Calu3 (cell line): ENCODE measurements at regions not wholly inside any gene's neighbourhood (a gene's known extent, or its start where the extent isn't known, plus 50 kb on each side); places are given as distances from the start of the nearest gene placed in this dataset.
"Not testable (repeated sequence)": the region's sequence is repeated elsewhere in the genome, so short reads cannot be mapped to it uniquely, and the experiment has no call there.

Experiments used
- BruUV-seq: library from RNA; stranded (reverse); fragments of 400-500 nt; replicated peaks from 2 replicates; lab custom pipeline; 2021; lab: Mats Ljungman, UMichigan
- CTCF ChIA-PET: fragments of 300-600 bp; sonication (Branson Sonifier 250); formaldehyde crosslinking; loops from one replicate; lab custom pipeline; 2022; ENCODE audit warnings: antibody characterized with exemption; lab: Charles Lee
- DNase-seq: peaks from one replicate; pipeline ENCODE4 v3.0.0; 2022
- H3K27ac Mint-ChIP-seq: one replicate; pipeline ENCODE4 v1.8.0; 2022; ENCODE audit warnings: mixed read lengths; ENCODE audit not compliant: unreplicated experiment
- H3K27me3 Mint-ChIP-seq: one replicate; pipeline ENCODE4 v1.8.0; 2022; ENCODE audit warnings: mixed read lengths; ENCODE audit not compliant: unreplicated experiment
- H3K36me3 Mint-ChIP-seq: one replicate; pipeline ENCODE4 v1.8.0; 2022; ENCODE audit warnings: mild to moderate bottlenecking, moderate library complexity, mixed read lengths; ENCODE audit not compliant: insufficient read depth, unreplicated experiment
- H3K4me1 Mint-ChIP-seq: one replicate; pipeline ENCODE4 v1.8.0; 2022; ENCODE audit warnings: mild to moderate bottlenecking, low read depth, mixed read lengths; ENCODE audit not compliant: unreplicated experiment
- H3K4me3 Mint-ChIP-seq: one replicate; pipeline ENCODE4 v1.8.0; 2022; ENCODE audit warnings: mild to moderate bottlenecking, low read depth, moderate library complexity, mixed read lengths; ENCODE audit not compliant: unreplicated experiment
- H3K9me3 Mint-ChIP-seq: one replicate; pipeline ENCODE4 v1.8.0; 2022; ENCODE audit warnings: low read depth, mixed read lengths; ENCODE audit not compliant: unreplicated experiment
- CTCF ChIP-seq: fragments of 200-600 bp; IDR thresholded peaks from one replicate; pipeline ENCODE4 v1.8.0; 2022; ENCODE audit warnings: antibody characterized with exemption; ENCODE audit not compliant: unreplicated experiment
- intact Hi-C: fragments of 100-400 bp; cut with micrococcal nuclease; formaldehyde crosslinking; loops from one replicate; pipeline ENCODE4 v1.10.0; 2022; ENCODE audit not compliant: unreplicated experiment

DNA sequence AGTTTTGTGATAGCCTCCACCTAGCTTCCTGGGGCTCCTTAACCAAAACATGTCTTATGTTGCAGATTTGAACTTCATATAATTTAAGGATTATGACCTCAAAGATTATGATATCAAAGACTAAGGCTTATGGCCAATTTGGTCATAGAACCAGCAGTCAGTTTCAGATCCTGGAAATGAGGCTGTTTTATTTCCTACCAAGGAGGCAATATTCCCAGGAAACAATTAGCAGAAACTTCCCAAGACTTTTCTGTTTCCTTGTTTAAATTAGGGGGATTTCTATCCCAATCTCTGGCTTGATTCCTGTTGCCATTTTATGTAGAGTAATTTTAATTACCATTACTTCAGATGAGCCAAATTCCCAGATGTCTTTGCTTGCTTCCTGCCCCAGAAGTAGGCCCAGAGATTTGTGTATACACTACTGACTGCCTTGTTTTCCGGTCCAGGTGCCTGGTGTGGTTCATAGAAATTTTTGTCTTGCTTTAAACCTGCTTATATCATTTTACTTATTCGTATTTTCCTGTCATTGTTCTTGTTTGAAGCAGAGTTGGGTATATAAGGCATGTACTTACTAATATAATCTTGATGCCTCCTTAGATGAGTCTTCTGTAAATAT, 119.2 kb upstream of the TMEM170B start:
- H3K4me1 Mint-ChIP-seq, result peaks cover 5% of the 10 kb centered on the region
- peaks cover 8% of the 10 kb centered on the region for H3K36me3 Mint-ChIP-seq
- no TSS peak for BruUV-seq
- H3K4me3 Mint-ChIP-seq, result no peak overlapping the region
- no peaks in the 10 kb centered on the region for H3K9me3 Mint-ChIP-seq
- CTCF ChIA-PET, result no interaction called here
- no peak for DNase-seq
- intact Hi-C loops, result no loop called here
- no peaks in the 10 kb centered on the region for H3K27me3 Mint-ChIP-seq
- no peak overlapping the region for H3K27ac Mint-ChIP-seq
- TF ChIP-seq CTCF, result no peak

GRCh38 chr6:11416936-11417576, 120.5 kb upstream of the TMEM170B start:
- DNase-seq, result no peak
- peaks cover 5% of the 10 kb centered on the region for H3K4me1 Mint-ChIP-seq
- peaks cover 8% of the 10 kb centered on the region for H3K36me3 Mint-ChIP-seq
- no peak overlapping the region for H3K27ac Mint-ChIP-seq
- intact Hi-C loops, result no loop called here
- no TSS peak for BruUV-seq
- no peaks in the 10 kb centered on the region for H3K9me3 Mint-ChIP-seq
- no peaks in the 10 kb centered on the region for H3K27me3 Mint-ChIP-seq
- H3K4me3 Mint-ChIP-seq, result no peak overlapping the region
- no peak for TF ChIP-seq CTCF
- CTCF ChIA-PET, result no interaction called here

GRCh38 chr6:11416099-11416935, 121.2 kb upstream of the TMEM170B start:
- H3K4me1 Mint-ChIP-seq, DNase-seq, H3K36me3 Mint-ChIP-seq, CTCF ChIA-PET, H3K4me3 Mint-ChIP-seq, intact Hi-C loops, H3K27me3 Mint-ChIP-seq, H3K9me3 Mint-ChIP-seq, BruUV-seq: not testable (repeated sequence)
- H3K27ac Mint-ChIP-seq, result peak overlapping the region; percentile 47

DNA sequence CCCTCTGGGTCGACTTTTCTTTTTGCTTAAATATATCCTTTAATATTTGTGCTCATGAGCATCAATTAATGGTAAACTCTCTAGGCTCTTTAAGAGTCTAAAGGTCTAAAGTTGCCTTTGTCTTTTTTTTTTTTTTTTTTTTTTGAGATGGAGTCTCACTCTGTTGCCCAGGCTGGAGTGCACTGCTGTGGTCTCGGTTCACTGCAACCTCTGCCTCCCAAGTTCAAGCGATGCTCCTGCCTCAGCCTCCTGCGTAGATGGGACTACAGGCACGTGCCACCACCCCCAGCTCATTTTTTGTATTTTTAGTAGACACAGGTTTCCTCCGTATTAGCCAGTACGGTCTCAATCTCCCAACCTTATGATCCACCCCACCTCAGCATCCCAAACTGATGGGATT, 122.0 kb upstream of the TMEM170B start:
- Mint-ChIP-seq H3K36me3 (peaks cover 8% of the 10 kb centered on the region), H3K4me1 (peaks cover 5% of the 10 kb centered on the region), H3K9me3 (no peaks in the 10 kb centered on the region), H3K27me3 (no peaks in the 10 kb centered on the region), H3K27ac (peak overlapping the region; percentile 58), H3K4me3 (no peak overlapping the region)
- intact Hi-C loops, result no loop called here
- no TSS peak for BruUV-seq
- CTCF ChIA-PET, result no interaction called here
- DNase-seq, result no peak
- no peak for TF ChIP-seq CTCF
